PC-3 (cell line): ENCODE measurements at regions not wholly inside any gene's neighbourhood (a gene's known extent, or its start where the extent isn't known, plus 50 kb on each side); places are given as distances from the start of the nearest gene placed in this dataset.

ENCODE experiments used
- EZH2 ChIP-seq: fragments of 300-600 bp; sonication (generic); IDR thresholded peaks from one replicate; pipeline ENCODE4 v1.6.1; 2017; ENCODE audit warnings: antibody characterized with exemption, mild to moderate bottlenecking, low read length; ENCODE audit not compliant: unreplicated experiment
- EZH2phosphoT487 ChIP-seq: fragments of 300-600 bp; sonication (generic); IDR thresholded peaks from 2 replicates; pipeline ENCODE4 v1.6.1; 2018; ENCODE audit warnings: mild to moderate bottlenecking, antibody characterized with exemption, low read length, borderline replicate concordance
- TF ChIP-seq, protein P1 (sequence below): fragments of 300-600 bp; sonication (generic); conservative IDR thresholded peaks from 2 replicates; pipeline ENCODE4 v1.5.1; 2017; ENCODE audit warnings: antibody characterized with exemption, low read depth, mild to moderate bottlenecking, low read length

DNA sequence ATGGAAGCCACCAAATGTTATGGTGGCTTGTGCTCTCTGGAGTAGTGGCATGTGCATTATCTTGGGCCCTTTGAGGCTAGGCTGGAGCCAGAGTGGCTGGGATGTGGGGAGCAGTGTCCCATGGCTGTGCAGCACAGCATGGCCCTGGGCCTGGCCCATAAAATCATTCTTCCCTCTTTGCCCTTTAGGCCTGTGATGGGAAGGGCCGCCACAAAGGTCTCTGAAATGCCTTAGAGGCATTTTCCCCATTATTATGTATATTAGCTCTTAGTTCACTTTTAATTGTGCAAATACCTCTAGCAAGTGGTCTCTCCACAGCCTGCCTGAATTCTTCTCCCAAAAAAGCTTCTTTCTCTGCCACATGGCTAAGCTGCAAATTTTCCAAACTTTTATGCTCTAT is 297.3 kb upstream of the IRAK1BP1 start:
- TF ChIP-seq EZH2 (no peak), EZH2phosphoT487 (no peak)
- TF ChIP-seq, protein P1, sequence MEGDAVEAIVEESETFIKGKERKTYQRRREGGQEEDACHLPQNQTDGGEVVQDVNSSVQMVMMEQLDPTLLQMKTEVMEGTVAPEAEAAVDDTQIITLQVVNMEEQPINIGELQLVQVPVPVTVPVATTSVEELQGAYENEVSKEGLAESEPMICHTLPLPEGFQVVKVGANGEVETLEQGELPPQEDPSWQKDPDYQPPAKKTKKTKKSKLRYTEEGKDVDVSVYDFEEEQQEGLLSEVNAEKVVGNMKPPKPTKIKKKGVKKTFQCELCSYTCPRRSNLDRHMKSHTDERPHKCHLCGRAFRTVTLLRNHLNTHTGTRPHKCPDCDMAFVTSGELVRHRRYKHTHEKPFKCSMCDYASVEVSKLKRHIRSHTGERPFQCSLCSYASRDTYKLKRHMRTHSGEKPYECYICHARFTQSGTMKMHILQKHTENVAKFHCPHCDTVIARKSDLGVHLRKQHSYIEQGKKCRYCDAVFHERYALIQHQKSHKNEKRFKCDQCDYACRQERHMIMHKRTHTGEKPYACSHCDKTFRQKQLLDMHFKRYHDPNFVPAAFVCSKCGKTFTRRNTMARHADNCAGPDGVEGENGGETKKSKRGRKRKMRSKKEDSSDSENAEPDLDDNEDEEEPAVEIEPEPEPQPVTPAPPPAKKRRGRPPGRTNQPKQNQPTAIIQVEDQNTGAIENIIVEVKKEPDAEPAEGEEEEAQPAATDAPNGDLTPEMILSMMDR, result no peak
